DND-41 (cell line): ENCODE measurements at regions not wholly inside any gene's neighbourhood (a gene's known extent, or its start where the extent isn't known, plus 50 kb on each side); places are given as distances from the start of the nearest gene placed in this dataset.

Source experiments
- ATAC-seq: fragments of 200-7000 bp; cut with Tn5 transposase; 3 replicates; pipeline ENCODE4 v1.9.1; 2021; ENCODE audit warnings: low read depth; ENCODE audit not compliant: insufficient read depth
- DNase-seq: peaks from one replicate; pipeline ENCODE4 v3.0.0-alpha.2; 2020
- H2AFZ ChIP-seq: 2 replicates; pipeline ENCODE4 v1.6.0; 2012; ENCODE audit warnings: low read depth, low read length
- H3K27ac ChIP-seq: 2 replicates; pipeline ENCODE4 v1.5.1; 2012; ENCODE audit warnings: low read length, inconsistent platforms
- H3K27me3 ChIP-seq: fragments of 200-600 bp; sonication (generic); 2 replicates; pipeline ENCODE4 v1.6.0; 2012; ENCODE audit warnings: low read length, mild to moderate bottlenecking, inconsistent platforms; ENCODE audit not compliant: insufficient read depth, poor library complexity
- H3K36me3 ChIP-seq: 2 replicates; pipeline ENCODE4 v1.5.1; 2012; ENCODE audit warnings: low read length, inconsistent platforms; ENCODE audit not compliant: insufficient read depth
- H3K4me1 ChIP-seq: 2 replicates; pipeline ENCODE4 v1.5.1; 2012; ENCODE audit warnings: mild to moderate bottlenecking, low read length; ENCODE audit not compliant: insufficient read depth
- H3K4me2 ChIP-seq: 2 replicates; pipeline ENCODE4 v1.6.0; 2012; ENCODE audit warnings: mild to moderate bottlenecking, moderate library complexity, low read length, inconsistent platforms; ENCODE audit not compliant: insufficient read depth
- H3K4me3 ChIP-seq, 2 experiments: fragments of 200-600 bp in 1 of 2; shearing (Covaris generic) in 1 of 2; 2 replicates each; pipeline ENCODE4 v1.5.1; 2012 to 2016; ENCODE audit warnings: inconsistent platforms in 2 of 2, low read length in 2 of 2, mild to moderate bottlenecking in 2 of 2, low read depth in 1 of 2, moderate library complexity in 1 of 2
- H3K79me2 ChIP-seq: 2 replicates; pipeline ENCODE4 v1.6.0; 2012; ENCODE audit warnings: low read length, inconsistent platforms; ENCODE audit not compliant: insufficient read depth
- H3K9ac ChIP-seq: 2 replicates; pipeline ENCODE4 v1.6.0; 2012; ENCODE audit warnings: low read depth, mild to moderate bottlenecking, inconsistent platforms, low read length, moderate library complexity
- H3K9me3 ChIP-seq: 2 replicates; pipeline ENCODE4 v1.5.1; 2012; ENCODE audit warnings: low read length, moderate library complexity, mild to moderate bottlenecking, inconsistent platforms; ENCODE audit not compliant: insufficient read depth, severe bottlenecking
- H4K20me1 ChIP-seq: 2 replicates; pipeline ENCODE4 v1.6.0; 2012; ENCODE audit warnings: low read length; ENCODE audit not compliant: insufficient read depth
- EZH2 ChIP-seq: IDR thresholded peaks from 3 replicates; pipeline ENCODE4 v1.6.1; 2012; ENCODE audit warnings: borderline replicate concordance, low read depth, mild to moderate bottlenecking, moderate library complexity, low read length, inconsistent platforms; ENCODE audit not compliant: severe bottlenecking
- TF ChIP-seq, protein P1 (sequence below): IDR thresholded peaks from 2 replicates; pipeline ENCODE4 v1.5.1; 2012; ENCODE audit warnings: borderline replicate concordance, low read length, moderate library complexity, mild to moderate bottlenecking; ENCODE audit not compliant: poor library complexity, severe bottlenecking; ENCODE audit errors: extremely low read depth

DNA sequence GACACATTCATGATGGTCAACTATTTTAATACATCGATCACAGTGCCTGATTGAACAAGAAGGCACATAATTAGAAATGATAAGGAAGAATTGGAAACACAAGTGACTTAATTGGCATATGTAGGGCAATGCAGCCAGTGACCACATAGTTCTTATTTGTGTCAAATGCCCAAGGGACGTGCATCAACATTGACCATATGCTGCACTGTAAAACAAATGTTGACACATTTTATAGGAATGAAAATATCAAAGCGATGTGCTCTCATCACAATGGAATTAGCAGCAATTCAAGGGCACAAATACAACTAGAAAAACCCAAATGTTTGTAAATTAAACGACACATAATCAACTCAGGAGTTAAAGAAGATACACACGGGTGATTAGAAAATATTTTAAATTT lies 948.3 kb upstream of the PRKX start:
- no peak overlapping the region for H3K4me3 ChIP-seq
- ATAC-seq, result no peak
- H3K36me3 ChIP-seq, result no peaks in the 10 kb centered on the region
- TF ChIP-seq, protein P1, sequence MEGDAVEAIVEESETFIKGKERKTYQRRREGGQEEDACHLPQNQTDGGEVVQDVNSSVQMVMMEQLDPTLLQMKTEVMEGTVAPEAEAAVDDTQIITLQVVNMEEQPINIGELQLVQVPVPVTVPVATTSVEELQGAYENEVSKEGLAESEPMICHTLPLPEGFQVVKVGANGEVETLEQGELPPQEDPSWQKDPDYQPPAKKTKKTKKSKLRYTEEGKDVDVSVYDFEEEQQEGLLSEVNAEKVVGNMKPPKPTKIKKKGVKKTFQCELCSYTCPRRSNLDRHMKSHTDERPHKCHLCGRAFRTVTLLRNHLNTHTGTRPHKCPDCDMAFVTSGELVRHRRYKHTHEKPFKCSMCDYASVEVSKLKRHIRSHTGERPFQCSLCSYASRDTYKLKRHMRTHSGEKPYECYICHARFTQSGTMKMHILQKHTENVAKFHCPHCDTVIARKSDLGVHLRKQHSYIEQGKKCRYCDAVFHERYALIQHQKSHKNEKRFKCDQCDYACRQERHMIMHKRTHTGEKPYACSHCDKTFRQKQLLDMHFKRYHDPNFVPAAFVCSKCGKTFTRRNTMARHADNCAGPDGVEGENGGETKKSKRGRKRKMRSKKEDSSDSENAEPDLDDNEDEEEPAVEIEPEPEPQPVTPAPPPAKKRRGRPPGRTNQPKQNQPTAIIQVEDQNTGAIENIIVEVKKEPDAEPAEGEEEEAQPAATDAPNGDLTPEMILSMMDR, result no peak
- no peak for TF ChIP-seq EZH2
- no peak overlapping the region for H2AFZ ChIP-seq
- no peaks in the 10 kb centered on the region for H3K27me3 ChIP-seq
- no peaks in the 10 kb centered on the region for H3K4me1 ChIP-seq
- H3K27ac ChIP-seq, result no peak overlapping the region
- no peaks in the 10 kb centered on the region for H3K79me2 ChIP-seq
- no peaks in the 10 kb centered on the region for H3K9me3 ChIP-seq
- no peaks in the 10 kb centered on the region for H4K20me1 ChIP-seq
- DNase-seq, result no peak
- H3K4me2 ChIP-seq, result no peak overlapping the region
- no peak overlapping the region for H3K9ac ChIP-seq

DNA sequence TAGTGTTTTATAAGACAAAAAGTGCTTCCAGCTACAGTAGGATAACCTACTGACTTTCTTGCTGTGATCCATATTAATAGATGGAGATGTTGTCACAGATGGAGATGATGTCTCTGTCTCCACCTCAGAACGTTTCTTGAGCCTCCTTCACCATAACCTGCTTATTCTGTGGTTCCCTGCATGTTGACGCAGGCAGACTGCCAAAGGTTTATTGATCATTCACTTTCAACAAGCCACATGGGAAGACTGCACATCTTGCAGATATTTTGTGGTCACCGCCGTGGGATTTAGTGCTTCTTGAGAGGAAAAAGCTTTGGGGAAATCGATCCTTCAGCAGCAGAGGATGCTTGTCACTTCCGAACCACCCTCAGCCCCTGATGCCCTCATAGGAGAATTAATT lies 943.0 kb upstream of the PRKX start:
- no peak for DNase-seq
- Histone ChIP-seq H3K27me3 (no peaks in the 10 kb centered on the region), H3K79me2 (no peaks in the 10 kb centered on the region), H3K4me2 (no peak overlapping the region), H3K9ac (no peak overlapping the region), H3K9me3 (no peaks in the 10 kb centered on the region), H3K36me3 (no peaks in the 10 kb centered on the region), H3K4me3 (no peak overlapping the region), H3K27ac (no peak overlapping the region), H3K4me1 (no peaks in the 10 kb centered on the region), H2AFZ (no peak overlapping the region), H4K20me1 (no peaks in the 10 kb centered on the region)
- TF ChIP-seq, protein P1, result no peak
- no peak for TF ChIP-seq EZH2
- ATAC-seq, result no peak

DNA sequence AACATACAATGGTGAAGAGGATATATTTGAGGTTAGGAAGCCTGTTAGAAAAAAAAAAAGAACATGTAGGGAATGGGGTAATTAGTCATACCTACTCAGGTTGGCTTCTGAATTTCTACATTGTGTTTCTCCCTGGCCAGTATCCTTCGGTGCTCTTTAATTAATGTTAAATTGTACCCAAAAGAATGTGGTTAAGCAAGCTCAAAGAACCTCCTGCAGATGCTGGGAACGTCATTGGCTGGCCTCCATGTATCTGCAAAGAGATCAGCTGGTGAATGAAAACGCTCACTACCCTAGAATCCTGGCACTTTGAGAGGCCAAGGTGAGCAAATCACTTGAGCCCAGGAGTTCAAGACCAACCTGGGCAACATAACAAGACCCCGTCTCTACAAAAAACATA lies 942.3 kb upstream of the PRKX start:
- TF ChIP-seq, protein P1, result no peak

DNA sequence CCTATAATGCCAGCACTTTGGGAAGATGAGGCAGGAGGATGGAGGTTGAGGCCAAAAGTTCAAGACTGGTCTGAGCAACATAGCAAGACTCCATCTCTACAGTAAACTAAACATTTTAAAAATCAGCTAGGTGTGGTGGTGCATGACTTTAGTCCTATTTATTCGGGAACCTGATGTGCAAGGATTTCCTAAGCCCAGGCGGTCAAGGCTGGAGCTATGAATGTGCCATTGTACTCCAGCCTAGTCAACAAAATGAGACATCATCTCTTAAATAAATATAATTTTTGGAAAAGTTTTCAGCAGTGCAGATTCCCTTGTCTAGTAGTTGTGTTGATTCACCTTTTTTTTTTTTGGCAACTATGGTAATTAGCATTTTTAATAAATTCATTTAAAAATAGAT lies 928.7 kb upstream of the PRKX start:
- Histone ChIP-seq H3K4me2 (no peak overlapping the region), H3K27ac (no peak overlapping the region), H3K36me3 (no peaks in the 10 kb centered on the region), H3K9me3 (no peaks in the 10 kb centered on the region), H3K4me3 (no peak overlapping the region), H4K20me1 (no peaks in the 10 kb centered on the region), H2AFZ (no peak overlapping the region), H3K9ac (no peak overlapping the region), H3K4me1 (no peaks in the 10 kb centered on the region), H3K27me3 (no peaks in the 10 kb centered on the region), H3K79me2 (no peaks in the 10 kb centered on the region)
- DNase-seq (no peak), ATAC-seq (no peak)
- TF ChIP-seq, protein P1, result no peak

More for the DNA sequence above, 942.3 kb upstream of the PRKX start:
- Histone ChIP-seq H4K20me1 (no peaks in the 10 kb centered on the region), H3K79me2 (no peaks in the 10 kb centered on the region), H2AFZ (no peak overlapping the region), H3K4me3 (no peak overlapping the region), H3K4me2 (no peak overlapping the region), H3K27ac (no peak overlapping the region), H3K27me3 (no peaks in the 10 kb centered on the region), H3K4me1 (no peaks in the 10 kb centered on the region), H3K36me3 (no peaks in the 10 kb centered on the region), H3K9ac (no peak overlapping the region), H3K9me3 (no peaks in the 10 kb centered on the region)
- ATAC-seq (no peak), DNase-seq (no peak)
